SIG-M5 treated with dmso at 0.1 percent for 504 hours (cell line): ENCODE measurements at regions not wholly inside any gene's neighbourhood (a gene's known extent, or its start where the extent isn't known, plus 50 kb on each side); places are given as distances from the start of the nearest gene placed in this dataset.

Experiments used
- DNase-seq: peaks from one replicate; lab custom pipeline; 2025; ENCODE audit not compliant: unreplicated experiment; lab: John Stamatoyannopoulos, UW

GRCh38 chr2:234308813-234309195 is 188.1 kb downstream of the ARL4C start:
- DNase-seq: no peak

DNA sequence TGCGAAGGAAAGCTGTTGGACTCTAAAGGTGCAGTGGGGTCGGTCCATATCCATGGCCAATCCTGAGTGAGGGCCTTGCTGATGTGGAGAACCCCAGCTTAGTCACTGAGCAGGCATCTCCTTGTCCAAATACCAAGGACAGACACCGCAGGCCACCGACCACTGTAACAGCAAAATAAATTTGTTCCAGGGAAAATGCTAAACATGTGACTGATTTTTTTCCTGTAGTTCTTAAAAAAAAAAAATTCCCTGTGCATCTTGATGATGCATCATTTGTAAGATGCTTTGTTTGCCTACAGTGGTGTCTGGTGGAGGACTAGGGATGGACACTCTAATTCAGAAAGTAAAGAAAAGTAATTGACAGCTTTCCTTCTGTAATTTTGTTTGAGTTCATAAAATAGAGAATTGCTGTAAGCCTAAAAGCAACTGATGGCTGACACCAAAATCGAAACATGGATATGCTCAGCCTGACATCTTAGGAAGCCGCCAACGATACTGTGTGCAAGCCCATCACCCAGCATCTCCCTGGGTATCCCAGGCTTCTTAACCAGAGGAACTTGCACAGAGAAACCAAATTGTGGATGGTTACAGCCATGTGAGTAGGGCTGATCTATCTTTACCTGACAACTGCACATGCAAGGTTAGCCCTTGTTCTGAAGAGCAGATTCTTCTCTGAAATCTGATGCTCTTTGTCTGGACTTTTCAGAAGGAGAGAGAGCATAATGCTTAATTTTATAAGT is 188.6 kb downstream of the ARL4C start:
- no peak for DNase-seq

DNA sequence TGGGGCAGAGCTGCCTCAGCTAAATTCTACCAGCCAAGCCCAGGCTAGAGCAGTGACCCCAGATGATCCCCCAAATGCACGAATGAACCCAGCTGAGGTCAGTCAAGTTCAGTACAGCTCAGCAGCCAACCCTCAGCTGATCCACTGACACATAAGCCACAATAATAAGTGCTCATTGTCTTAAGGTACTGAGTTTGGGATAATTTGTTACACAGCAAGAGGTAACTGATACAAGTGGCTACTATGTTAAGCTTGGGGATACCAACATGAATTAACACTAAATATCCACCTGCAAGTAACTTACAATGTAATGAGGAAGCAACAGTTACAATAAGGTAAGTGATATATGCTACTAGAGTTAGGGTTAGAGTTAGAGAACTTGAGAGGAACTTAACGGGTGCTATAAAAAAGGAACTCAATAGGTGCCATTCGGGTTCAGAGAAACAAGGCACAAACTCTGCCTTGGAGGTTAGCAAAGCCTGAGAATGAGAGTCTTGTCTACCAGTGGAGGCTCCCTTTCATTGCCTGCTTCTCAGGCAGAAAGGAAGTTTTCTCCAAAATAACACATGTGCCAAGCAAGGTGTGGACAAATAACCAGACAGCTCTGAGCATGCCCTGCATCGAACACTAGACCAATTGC is 189.4 kb downstream of the ARL4C start:
- no peak for DNase-seq

DNA sequence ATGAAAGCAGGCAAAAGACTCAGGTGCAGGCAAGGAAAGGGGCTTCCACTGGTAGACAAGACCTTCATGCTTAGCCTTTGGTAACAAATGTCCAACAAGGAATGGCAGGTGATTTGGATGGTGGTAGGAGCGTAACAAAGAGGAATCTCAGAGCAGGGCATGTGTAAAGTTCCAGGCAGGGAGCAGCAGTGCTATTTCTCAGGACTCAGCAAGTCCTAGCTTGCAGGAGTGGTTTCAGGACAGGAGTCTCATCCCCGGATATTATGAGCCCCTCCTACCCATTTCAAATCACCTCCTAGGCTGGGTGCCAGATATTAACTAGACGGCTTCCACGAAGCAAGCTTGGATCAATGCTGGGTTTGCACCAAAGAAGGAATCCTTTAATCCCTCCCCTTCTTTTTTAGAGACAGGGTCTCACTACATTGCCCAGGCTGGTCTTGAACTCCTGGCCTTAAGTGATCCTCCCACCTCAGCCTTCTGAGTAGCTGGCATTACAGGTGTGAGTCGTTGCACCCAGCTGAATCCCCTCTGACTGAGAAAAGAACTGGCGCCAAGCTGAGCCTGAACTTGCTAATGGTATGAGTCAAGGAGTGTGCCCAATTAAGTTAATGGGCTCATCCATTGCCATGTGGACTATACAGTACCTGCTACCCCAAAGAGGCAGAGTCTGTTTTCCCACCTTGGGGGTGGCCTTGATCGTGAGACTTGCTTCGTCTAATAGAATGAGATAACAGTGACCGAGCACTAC is 190.3 kb downstream of the ARL4C start:
- no peak for DNase-seq

GRCh38 chr2:234305846-234306245 is 191.0 kb downstream of the ARL4C start:
- no peak for DNase-seq

- DNase-seq: no peak
These were observed 191.9 kb downstream of the ARL4C start for GRCh38 chr2:234304950-234305349.

DNA sequence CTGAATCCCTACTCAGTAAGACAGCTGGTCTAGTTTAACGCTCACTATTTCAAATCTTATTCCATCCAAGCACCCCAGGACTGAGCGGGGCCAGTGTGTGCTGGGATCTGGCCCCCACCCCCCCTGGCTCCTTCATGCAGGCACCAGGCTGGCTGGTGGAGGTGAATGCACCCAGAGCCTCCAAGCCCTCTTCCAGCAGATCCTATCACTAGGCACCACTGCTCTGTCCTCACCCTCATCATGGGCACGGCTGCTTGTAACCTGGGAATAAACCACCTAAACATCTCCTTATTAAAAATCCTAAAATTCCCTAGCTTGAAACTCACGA is 194.3 kb downstream of the ARL4C start:
- no peak for DNase-seq

DNA sequence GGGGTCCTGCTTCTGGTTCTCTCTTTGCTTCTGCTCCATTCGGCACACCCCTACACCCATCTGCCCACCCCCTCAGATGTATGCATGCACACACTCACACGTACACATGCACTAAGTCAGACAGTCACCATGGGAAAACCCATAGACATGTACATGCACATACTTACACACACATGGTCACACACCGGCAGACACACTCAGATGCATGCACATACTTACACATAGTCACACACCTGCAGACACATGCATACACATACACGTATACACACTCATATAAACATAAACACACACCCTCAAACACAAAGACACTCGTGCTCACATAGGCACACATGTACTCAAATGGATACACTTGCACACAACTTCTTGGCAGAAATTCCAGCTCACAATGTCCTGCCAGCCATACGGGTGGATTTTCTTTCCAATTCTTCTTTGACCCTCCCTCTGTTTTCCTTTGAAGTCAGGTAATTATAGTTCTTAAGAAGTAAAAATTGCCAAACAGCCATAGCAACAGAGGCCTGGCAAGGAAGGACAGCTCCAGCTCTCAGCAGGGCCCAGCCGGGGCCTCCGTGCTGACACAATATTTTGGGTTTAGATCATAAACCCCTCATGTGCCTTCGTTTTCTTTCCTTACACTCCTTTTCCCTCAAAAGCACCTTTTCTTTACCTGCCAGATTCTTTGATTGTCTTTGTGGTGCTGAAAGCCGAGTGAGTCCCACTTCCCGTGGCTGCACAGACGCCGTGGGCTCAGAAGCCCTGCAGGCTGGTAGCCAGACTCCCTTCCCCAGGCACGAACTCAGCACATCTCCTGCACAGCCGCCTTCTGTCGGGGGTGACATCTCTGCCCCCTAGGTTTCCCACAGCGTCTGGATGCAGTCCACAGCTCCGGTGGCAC is 195.7 kb downstream of the ARL4C start:
- no peak for DNase-seq

- no peak for DNase-seq
These were observed 196.4 kb downstream of the ARL4C start for GRCh38 chr2:234300391-234300925.

- no peak for DNase-seq
These were observed 198.0 kb downstream of the ARL4C start for GRCh38 chr2:234298918-234299317.

GRCh38 chr2:234296991-234297390 is 199.9 kb downstream of the ARL4C start:
- DNase-seq: no peak

- no peak for DNase-seq
These were observed 202.9 kb downstream of the ARL4C start for GRCh38 chr2:234293973-234294372.

DNA sequence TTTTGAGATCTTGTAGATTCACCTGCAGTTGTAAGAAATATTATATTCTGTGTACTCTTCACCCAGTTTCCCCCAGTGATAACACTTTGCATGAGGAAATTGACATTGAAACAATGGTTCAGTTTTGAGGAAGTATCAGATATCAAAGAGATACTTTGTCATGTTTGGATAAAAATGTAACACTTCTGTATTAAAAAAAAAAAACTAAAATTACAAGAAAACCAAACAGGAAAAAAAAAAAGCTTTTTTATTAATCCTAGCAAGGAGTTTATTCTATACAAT is 204.0 kb downstream of the ARL4C start:
- no peak for DNase-seq

GRCh38 chr2:234292205-234292961 is 204.5 kb downstream of the ARL4C start:
- no peak for DNase-seq

GRCh38 chr2:234291765-234292204 is 205.1 kb downstream of the ARL4C start:
- no peak for DNase-seq

DNA sequence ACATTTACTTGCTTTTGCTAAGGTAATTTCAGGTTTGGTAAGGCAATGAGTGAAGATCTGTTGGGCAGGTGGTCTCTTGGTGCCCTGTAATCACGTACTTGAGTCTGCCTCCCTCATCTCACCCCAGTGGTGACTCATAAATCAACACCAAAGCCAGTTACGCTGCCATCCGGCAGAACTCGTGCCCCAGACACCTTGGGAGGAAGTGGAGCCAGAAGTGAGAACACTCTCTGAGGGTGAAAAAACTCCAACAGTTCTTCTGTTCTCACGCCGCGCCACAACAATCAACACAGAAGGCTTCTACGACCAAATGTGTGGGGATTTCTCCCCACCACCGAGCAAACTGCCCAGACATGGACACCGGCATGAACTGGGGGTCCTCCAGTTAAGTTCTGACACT is 206.2 kb downstream of the ARL4C start:
- no peak for DNase-seq

- DNase-seq: no peak
These were observed 206.9 kb downstream of the ARL4C start for GRCh38 chr2:234289834-234290590.

- DNase-seq: no peak
These were observed 207.9 kb downstream of the ARL4C start for GRCh38 chr2:234288974-234289455.

DNA sequence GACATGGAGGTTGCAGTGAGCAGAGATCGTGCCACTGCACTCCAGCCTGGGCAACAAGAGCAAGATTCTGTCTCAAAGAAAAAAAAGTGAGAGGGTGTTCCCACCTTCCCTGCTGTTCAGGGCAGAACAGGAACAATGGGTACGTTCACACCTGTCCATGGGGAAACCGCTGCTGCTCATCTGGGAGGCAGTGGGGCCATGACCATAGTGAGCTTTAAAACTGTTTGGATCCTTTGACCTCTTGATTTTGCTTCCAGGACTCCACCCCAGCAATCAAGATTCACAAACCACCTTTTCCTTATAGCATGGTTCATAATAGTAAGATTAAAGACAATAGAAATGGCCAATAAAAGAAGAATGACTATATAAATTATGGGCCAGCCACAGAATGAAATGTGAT is 209.2 kb downstream of the ARL4C start:
- no peak for DNase-seq

DNA sequence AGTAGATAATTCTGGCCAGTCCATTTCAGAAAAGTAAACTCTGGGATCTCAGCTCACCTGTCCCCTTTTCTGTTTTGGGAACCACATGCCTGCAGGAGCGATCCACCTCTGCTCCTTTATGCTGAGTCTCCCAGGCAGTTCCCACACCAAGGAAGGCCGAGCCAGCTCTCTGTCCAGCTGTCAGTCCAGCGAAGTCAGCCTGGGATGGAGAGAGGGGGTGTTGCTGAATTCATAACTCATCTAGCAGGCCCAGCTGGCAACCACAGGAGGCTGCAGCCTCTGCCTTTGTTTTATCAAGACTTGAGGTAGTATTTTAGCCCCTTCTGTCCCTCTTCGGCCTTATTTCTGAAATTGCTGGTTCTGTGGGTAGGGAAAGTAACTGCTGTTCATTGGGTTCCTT is 209.9 kb downstream of the ARL4C start:
- no peak for DNase-seq
